Right lobe of liver (tissue), 6 donors: ENCODE measurements at regions not wholly inside any gene's neighbourhood (a gene's known extent, or its start where the extent isn't known, plus 50 kb on each side); places are given as distances from the start of the nearest gene placed in this dataset.

ENCODE experiments used
- ATAC-seq, 4 donors: fragments of 200-7000 bp; cut with Tn5 transposase; one replicate each; pipeline ENCODE4 v1.9.1; 2020; ENCODE audit warnings: mild to moderate bottlenecking in 4 of 4, moderate library complexity in 4 of 4
- DNase-seq, 3 donors: peaks; one replicate each; pipeline ENCODE4 v3.0.0-alpha.2; 2020
- H3K27ac ChIP-seq, 3 donors: fragments of 200-600 bp; one replicate each; pipeline ENCODE4 v1.8.0; 2022
- H3K27me3 ChIP-seq, 2 donors: fragments of 200-600 bp; one replicate each; pipeline ENCODE4 v1.8.0; 2022
- H3K36me3 ChIP-seq, 4 donors: fragments of 200-600 bp; sonication (generic) in 1 of 4; one replicate each; pipeline versions ENCODE4 v1.5.1 to v1.8.0; 2017 to 2022; ENCODE audit warnings: control low read depth in 1 of 4
- H3K4me1 ChIP-seq, 4 donors: fragments of 200-600 bp; sonication (generic) in 1 of 4; one replicate each; pipeline versions ENCODE4 v1.5.1 to v1.8.0; 2017 to 2022; ENCODE audit warnings: control low read depth in 1 of 4
- H3K4me3 ChIP-seq, 3 donors: fragments of 200-600 bp; one replicate each; pipeline ENCODE4 v1.8.0; 2022
- H3K9me3 ChIP-seq, 4 donors: fragments of 200-600 bp; sonication (generic) in 1 of 4; one replicate each; pipeline versions ENCODE4 v1.5.1 to v1.8.0; 2017 to 2022; ENCODE audit warnings: control low read depth in 1 of 4
- POLR2A ChIP-seq: fragments of 450-650 bp; IDR thresholded peaks from one replicate; pipeline ENCODE4 v1.6.1; 2017; ENCODE audit warnings: antibody characterized with exemption, mild to moderate bottlenecking
- WGBS: methylation state at CpG from one replicate; pipeline ENCODE4 v1.1.6; 2018; ENCODE audit warnings: low coverage, low lambda C conversion rate; ENCODE audit not compliant: insufficient coverage; ENCODE audit errors: missing lambda C conversion rate; 5-methylcytosine and 5-hydroxymethylcytosine counted together
- intact Hi-C, 2 donors: fragments of 100-400 bp; cut with DNase I; formaldehyde crosslinking; loops; one replicate each; pipeline versions ENCODE4 v1.11.2 to v1.14.1; 2022
- TF ChIP-seq, protein P1 (sequence below), 4 donors: fragments of 200-600 bp in 3 of 4; fragments of 450-650 bp in 1 of 4; IDR thresholded peaks; one replicate each; pipeline versions ENCODE4 v1.5.1 to v1.8.0; 2016 to 2022; ENCODE audit warnings: antibody characterized with exemption in 4 of 4, mild to moderate bottlenecking in 2 of 4
- donor health status: DM: no; HTN: yes; CAD: no.
- donor health status: DM: no; HTN: no; CAD: no.
- donor health status: DM: no; HTN: no; CAD: no.
- donor health status: DM: no; HTN: yes; CAD: no.
- donor health status: DM: no; HTN: yes; CAD: no.

DNA sequence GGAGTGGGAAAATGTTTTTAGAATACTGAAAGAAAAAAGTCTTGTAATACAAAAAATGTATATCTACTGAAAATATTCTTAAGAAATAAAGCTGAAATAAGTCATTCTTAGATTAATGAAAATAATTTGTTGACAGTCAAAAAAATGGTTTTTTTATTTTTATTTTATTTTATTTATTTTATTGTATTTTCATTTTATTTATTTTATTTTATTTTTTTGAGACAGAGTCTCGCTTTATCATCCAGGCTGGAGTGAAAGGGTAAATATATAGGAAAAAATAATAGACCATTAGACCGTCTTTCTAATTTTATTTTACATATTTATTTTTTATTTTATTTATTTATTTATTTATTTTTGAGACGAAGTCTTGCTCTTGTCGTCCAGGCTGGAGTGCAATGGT lies 1583.6 kb upstream of the TMEFF2 start:
- no peak for TF ChIP-seq POLR2A
- TF ChIP-seq, protein P1, sequence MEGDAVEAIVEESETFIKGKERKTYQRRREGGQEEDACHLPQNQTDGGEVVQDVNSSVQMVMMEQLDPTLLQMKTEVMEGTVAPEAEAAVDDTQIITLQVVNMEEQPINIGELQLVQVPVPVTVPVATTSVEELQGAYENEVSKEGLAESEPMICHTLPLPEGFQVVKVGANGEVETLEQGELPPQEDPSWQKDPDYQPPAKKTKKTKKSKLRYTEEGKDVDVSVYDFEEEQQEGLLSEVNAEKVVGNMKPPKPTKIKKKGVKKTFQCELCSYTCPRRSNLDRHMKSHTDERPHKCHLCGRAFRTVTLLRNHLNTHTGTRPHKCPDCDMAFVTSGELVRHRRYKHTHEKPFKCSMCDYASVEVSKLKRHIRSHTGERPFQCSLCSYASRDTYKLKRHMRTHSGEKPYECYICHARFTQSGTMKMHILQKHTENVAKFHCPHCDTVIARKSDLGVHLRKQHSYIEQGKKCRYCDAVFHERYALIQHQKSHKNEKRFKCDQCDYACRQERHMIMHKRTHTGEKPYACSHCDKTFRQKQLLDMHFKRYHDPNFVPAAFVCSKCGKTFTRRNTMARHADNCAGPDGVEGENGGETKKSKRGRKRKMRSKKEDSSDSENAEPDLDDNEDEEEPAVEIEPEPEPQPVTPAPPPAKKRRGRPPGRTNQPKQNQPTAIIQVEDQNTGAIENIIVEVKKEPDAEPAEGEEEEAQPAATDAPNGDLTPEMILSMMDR (IDR thresholded peaks at IDR 0.05), result no peak
- Histone ChIP-seq H3K36me3 (no peaks in the 10 kb centered on the region), H3K27me3 (no peaks in the 10 kb centered on the region), H3K9me3 (no peaks in the 10 kb centered on the region), H3K4me1 (no peaks in the 10 kb centered on the region), H3K4me3 (no peak overlapping the region), H3K27ac (no peak overlapping the region)
- ATAC-seq (no peak), DNase-seq (no peak)
- 74% methylated on average over 4 of the region's 4 CpGs for WGBS
- intact Hi-C loops, result no loop called here

DNA sequence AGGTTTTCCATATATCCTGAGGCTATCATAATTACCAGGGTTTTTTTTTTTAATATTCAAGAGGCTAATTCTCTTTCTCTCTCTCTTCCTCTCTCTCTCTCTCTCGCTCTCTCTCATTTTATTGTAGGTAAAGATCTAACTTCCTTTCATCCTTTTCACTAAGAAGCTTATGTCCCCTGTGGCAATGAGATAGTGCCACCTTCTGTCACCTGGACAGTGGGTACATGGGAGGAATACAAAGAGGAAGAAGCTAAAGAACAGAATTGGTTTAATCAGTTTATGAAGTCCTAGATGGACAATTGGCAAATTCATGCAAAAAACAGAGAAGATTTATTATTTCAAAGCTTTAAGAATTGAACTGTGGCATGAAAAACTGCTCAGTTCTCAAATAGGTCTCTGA lies 1582.3 kb upstream of the TMEFF2 start:
- ATAC-seq, result no peak
- intact Hi-C loops, result no loop called here
- Histone ChIP-seq H3K4me1 (no peaks in the 10 kb centered on the region), H3K36me3 (no peaks in the 10 kb centered on the region), H3K4me3 (no peak overlapping the region), H3K27ac (no peak overlapping the region), H3K27me3 (no peaks in the 10 kb centered on the region), H3K9me3 (no peaks in the 10 kb centered on the region)
- 60% methylated on average over 1 of the region's 1 CpG for WGBS
- no peak for TF ChIP-seq POLR2A
- TF ChIP-seq, protein P1 (IDR thresholded peaks at IDR 0.05), result no peak
- no peak for DNase-seq

DNA sequence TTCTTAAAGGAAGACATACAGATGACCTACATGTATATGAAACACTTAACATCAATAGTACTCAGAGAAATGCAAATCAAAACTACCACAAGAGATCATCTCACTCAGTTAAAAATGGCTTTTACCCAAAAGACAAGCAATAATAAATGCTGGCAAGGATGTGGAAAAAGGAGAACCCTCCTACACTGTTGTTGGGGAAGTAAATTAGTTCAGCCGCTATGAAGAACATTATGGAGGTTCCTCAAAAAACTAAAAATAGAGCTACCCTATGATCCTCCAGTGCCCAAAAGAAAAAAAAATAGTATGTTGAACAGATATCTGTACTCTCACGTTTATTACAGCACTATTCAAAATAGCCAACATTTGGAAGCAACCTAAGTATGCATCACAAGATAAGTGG lies 1579.4 kb upstream of the TMEFF2 start:
- 39% methylated on average over 2 of the region's 2 CpGs for WGBS

DNA sequence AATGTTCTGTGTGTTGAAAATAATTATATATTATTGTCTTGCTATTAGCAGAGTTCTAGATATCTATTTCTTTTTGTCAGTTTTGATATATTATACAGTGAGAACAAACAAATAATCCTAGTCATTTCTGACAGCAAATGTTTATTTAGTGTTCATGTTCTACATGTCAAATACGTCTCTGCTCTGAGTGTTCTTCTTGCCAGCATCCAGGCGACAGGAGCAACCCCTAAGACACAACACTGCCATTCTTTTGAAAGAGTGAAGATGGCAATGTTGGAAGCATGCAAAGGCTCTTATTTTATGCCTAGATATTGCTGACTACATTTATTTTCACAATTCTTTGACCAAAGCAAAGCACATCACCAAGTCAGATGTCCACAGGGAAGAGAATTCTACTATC lies 1556.6 kb upstream of the TMEFF2 start:
- no peak for DNase-seq
- H3K4me1 ChIP-seq, result no peaks in the 10 kb centered on the region
- no peaks in the 10 kb centered on the region for H3K36me3 ChIP-seq
- H3K27me3 ChIP-seq, result no peaks in the 10 kb centered on the region
- TF ChIP-seq POLR2A, result no peak
- TF ChIP-seq, protein P1 (IDR thresholded peaks at IDR 0.05), result no peak
- intact Hi-C loops, result no loop called here
- ATAC-seq, result no peak
- no peak overlapping the region for H3K27ac ChIP-seq
- no peaks in the 10 kb centered on the region for H3K9me3 ChIP-seq
- 47% methylated on average over 2 of the region's 2 CpGs for WGBS
- no peak overlapping the region for H3K4me3 ChIP-seq

More for the DNA sequence above, 1579.4 kb upstream of the TMEFF2 start:
- no peak for DNase-seq
- H3K36me3 ChIP-seq, result no peaks in the 10 kb centered on the region
- TF ChIP-seq, protein P1 (IDR thresholded peaks at IDR 0.05), result no peak
- TF ChIP-seq POLR2A, result no peak
- H3K4me3 ChIP-seq, result no peak overlapping the region
- H3K27ac ChIP-seq, result no peak overlapping the region
- ATAC-seq, result no peak
- no peaks in the 10 kb centered on the region for H3K27me3 ChIP-seq
- no peaks in the 10 kb centered on the region for H3K4me1 ChIP-seq
- H3K9me3 ChIP-seq, result no peaks in the 10 kb centered on the region
- intact Hi-C loops, result no loop called here

DNA sequence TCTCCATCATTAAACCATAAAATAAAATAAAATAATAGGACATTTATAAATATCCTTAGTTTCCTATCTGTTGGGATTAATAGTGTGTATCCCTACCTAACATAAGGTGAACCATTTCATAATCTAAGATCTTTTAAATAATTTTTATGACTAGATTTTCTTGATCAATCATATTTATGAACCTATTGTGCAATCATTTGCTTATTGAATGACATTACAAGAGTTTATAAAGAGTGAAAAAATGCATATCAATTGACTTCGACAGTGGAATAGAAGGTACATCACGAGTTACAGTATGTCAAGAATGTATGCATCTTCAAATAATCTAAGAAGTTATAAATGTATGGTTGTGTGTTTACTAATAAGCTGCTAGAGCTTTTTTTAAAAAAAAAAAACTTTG lies 1554.8 kb upstream of the TMEFF2 start:
- Histone ChIP-seq H3K27ac (no peak overlapping the region), H3K4me3 (no peak overlapping the region), H3K4me1 (no peaks in the 10 kb centered on the region), H3K36me3 (no peaks in the 10 kb centered on the region), H3K27me3 (no peaks in the 10 kb centered on the region), H3K9me3 (no peaks in the 10 kb centered on the region)
- intact Hi-C loops, result no loop called here
- DNase-seq (no peak), ATAC-seq (no peak)
- TF ChIP-seq, protein P1 (IDR thresholded peaks at IDR 0.05), result no peak
- TF ChIP-seq POLR2A, result no peak
- 51% methylated on average over 2 of the region's 2 CpGs for WGBS
